GM23338 (cell line): ENCODE measurements at regions not wholly inside any gene's neighbourhood (a gene's known extent, or its start where the extent isn't known, plus 50 kb on each side); places are given as distances from the start of the nearest gene placed in this dataset.

Experiments
- ATAC-seq: fragments of 200-7000 bp; cut with Tn5 transposase; 3 replicates; pipeline ENCODE4 v1.9.1; 2020
- DNase-seq: peaks from one replicate; pipeline ENCODE4 v3.0.0-alpha.2; 2015; ENCODE audit warnings: low spot score
- H2AFZ ChIP-seq: fragments of 200-600 bp; sonication (generic); 2 replicates; pipeline ENCODE4 v1.8.0; 2016; ENCODE audit warnings: antibody characterized with exemption, mild to moderate bottlenecking, moderate library complexity
- H3F3A ChIP-seq: fragments of 200-600 bp; sonication (generic); replicated peaks from 2 replicates; pipeline ENCODE4 v1.8.0; 2017; ENCODE audit warnings: antibody characterized with exemption, mixed run types, low read depth
- H3K27ac ChIP-seq: fragments of 200-600 bp; sonication (generic); 2 replicates; pipeline ENCODE4 v1.6.1; 2016; ENCODE audit warnings: low read depth
- H3K27me3 ChIP-seq: fragments of 200-600 bp; sonication (generic); 2 replicates; pipeline ENCODE4 v1.8.0; 2016; ENCODE audit warnings: mild to moderate bottlenecking, mixed run types, moderate library complexity; ENCODE audit not compliant: insufficient read depth
- H3K36me3 ChIP-seq: fragments of 200-600 bp; sonication (generic); 2 replicates; pipeline ENCODE4 v1.8.0; 2016; ENCODE audit warnings: mild to moderate bottlenecking; ENCODE audit not compliant: insufficient read depth
- H3K4me1 ChIP-seq: fragments of 200-600 bp; sonication (generic); 2 replicates; pipeline ENCODE4 v1.8.0; 2016; ENCODE audit warnings: mild to moderate bottlenecking, moderate library complexity; ENCODE audit not compliant: insufficient read depth
- H3K4me2 ChIP-seq: fragments of 200-600 bp; sonication (generic); 2 replicates; pipeline ENCODE4 v1.7.1; 2017; ENCODE audit warnings: mixed run types
- H3K4me3 ChIP-seq: fragments of 200-600 bp; sonication (generic); 2 replicates; pipeline ENCODE4 v1.6.1; 2016; ENCODE audit warnings: mixed run types
- H3K79me2 ChIP-seq: fragments of 200-600 bp; sonication (generic); replicated peaks from 2 replicates; pipeline ENCODE4 v1.8.0; 2017; ENCODE audit warnings: mild to moderate bottlenecking; ENCODE audit not compliant: insufficient read depth
- H3K9me2 ChIP-seq: fragments of 200-600 bp; sonication (generic); 2 replicates; pipeline ENCODE4 v1.8.0; 2017; ENCODE audit not compliant: insufficient read depth
- H4K20me1 ChIP-seq: fragments of 200-600 bp; sonication (generic); replicated peaks from 2 replicates; pipeline ENCODE4 v1.8.0; 2017; ENCODE audit warnings: mild to moderate bottlenecking; ENCODE audit not compliant: insufficient read depth
- H3K27ac Mint-ChIP-seq: 2 replicates; pipeline ENCODE4 v1.8.0; 2020; ENCODE audit warnings: inconsistent platforms, mild to moderate bottlenecking, moderate library complexity, mixed read lengths
- H3K27me3 Mint-ChIP-seq: 3 replicates; pipeline ENCODE4 v1.8.0; 2022; ENCODE audit warnings: low read depth, mild to moderate bottlenecking, moderate library complexity, mixed read lengths, inconsistent platforms; ENCODE audit not compliant: insufficient read depth, poor library complexity
- H3K36me3 Mint-ChIP-seq: 3 replicates; pipeline ENCODE4 v1.8.0; 2021; ENCODE audit warnings: low read depth, mild to moderate bottlenecking, inconsistent platforms, moderate library complexity, mixed read lengths
- H3K4me1 Mint-ChIP-seq: 3 replicates; pipeline ENCODE4 v1.8.0; 2020; ENCODE audit warnings: mild to moderate bottlenecking, inconsistent platforms, mixed read lengths
- H3K4me3 Mint-ChIP-seq: 3 replicates; pipeline ENCODE4 v1.8.0; 2021; ENCODE audit warnings: moderate library complexity, mild to moderate bottlenecking, inconsistent platforms, mixed read lengths
- H3K9me3 Mint-ChIP-seq: 3 replicates; pipeline ENCODE4 v1.8.0; 2020; ENCODE audit warnings: moderate library complexity, mild to moderate bottlenecking, inconsistent platforms, mixed read lengths
- CREB1 ChIP-seq: fragments of 250-450 bp; sonication (Bioruptor Pico); IDR thresholded peaks from 2 replicates; pipeline ENCODE4 v1.5.0; 2020; ENCODE audit warnings: low read depth, mild to moderate bottlenecking, moderate library complexity
- NANOG ChIP-seq: IDR thresholded peaks from 2 replicates; pipeline ENCODE4 v1.6.1; 2016; ENCODE audit warnings: antibody characterized with exemption, borderline replicate concordance
- ZNF114 ChIP-seq: fragments of 250-450 bp; sonication (Bioruptor Pico); IDR thresholded peaks from 2 replicates; pipeline ENCODE4 v1.5.0; 2020; ENCODE audit warnings: mild to moderate bottlenecking, moderate library complexity
- TF ChIP-seq, protein P1 (sequence below): fragments of 250-450 bp; sonication (Bioruptor Pico); IDR thresholded peaks from 2 replicates; pipeline ENCODE4 v1.5.0; 2020; ENCODE audit warnings: mild to moderate bottlenecking, moderate library complexity
- TF ChIP-seq, protein P2 (sequence below): IDR thresholded peaks from one replicate; pipeline ENCODE4 v1.6.1; 2018; ENCODE audit warnings: antibody characterized with exemption; ENCODE audit not compliant: unreplicated experiment

DNA sequence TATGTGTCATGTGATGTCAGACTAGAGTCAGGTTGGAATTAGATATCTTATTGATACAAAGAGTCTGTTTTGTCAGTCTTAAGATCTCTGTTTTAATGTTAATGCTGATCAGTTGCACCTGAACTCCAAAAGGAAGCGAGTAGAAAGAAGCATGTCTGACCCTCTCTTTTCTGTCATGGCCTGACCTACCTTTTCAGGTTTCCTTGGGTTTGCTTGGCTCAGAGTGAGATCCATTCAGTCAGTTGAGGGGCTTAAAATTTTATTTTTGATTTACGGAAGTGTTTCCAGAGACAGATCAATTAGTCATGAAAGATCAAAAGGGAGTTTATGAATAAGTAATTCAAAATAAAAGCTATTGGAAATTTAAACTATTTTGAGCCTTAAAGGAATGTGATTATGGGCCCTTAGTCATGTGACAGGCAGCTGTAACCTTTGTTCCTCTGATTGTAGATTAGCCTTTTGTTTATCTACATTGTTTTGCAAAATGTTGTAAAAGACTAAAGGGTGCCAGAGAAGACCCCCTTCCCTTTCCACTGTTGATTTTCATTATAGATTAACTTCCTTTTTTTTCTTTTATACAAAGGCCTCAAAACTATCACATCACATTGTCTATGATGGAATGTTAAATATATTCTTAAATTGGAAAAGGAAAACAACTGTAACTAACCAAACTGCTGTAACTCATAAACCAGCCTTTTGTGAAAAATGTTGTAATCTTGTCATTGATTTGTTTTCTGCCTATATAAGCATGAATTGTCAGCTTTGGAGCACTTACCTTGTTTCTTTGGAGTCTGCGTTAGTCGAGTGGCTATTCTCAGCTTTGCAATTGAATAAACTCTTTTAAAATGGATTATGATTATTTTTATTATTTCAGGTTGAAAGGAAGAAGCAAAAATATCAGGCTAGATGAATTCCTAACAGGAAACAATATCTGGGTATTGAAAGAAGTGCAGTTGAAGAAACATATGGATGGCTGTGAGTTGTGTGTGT lies 195.5 kb upstream of the MBL2 start:
- peaks cover 56% of the 10 kb centered on the region for H3K36me3 Mint-ChIP-seq
- Histone ChIP-seq H3K36me3 (0 out of 2 replicates have a peak, but pooled peaks cover 3% of the 10 kb centered on the region), H3K27me3 (no peaks in the 10 kb centered on the region), H3K9me2 (peaks cover 6% of the 10 kb centered on the region; the same call in 1 of the 2 replicates), H3K4me1 (peaks cover 36% of the 10 kb centered on the region), H3K4me2 (peak overlapping the region; percentile 0), H3K4me3 (no peak overlapping the region), H4K20me1 (no peaks in the 10 kb centered on the region), H3K27ac (peak overlapping the region; percentile 85), H3F3A (no peaks in the 10 kb centered on the region; the same call in 1 of the 2 replicates), H2AFZ (no peak overlapping the region), H3K79me2 (no peaks in the 10 kb centered on the region)
- TF ChIP-seq NANOG, result peak; percentile 84
- 0 out of 2 replicates have a peak, but pooled peaks have one; percentile 36 for TF ChIP-seq ZNF114 (CRISPR knock-in tag)
- TF ChIP-seq, protein P1, sequence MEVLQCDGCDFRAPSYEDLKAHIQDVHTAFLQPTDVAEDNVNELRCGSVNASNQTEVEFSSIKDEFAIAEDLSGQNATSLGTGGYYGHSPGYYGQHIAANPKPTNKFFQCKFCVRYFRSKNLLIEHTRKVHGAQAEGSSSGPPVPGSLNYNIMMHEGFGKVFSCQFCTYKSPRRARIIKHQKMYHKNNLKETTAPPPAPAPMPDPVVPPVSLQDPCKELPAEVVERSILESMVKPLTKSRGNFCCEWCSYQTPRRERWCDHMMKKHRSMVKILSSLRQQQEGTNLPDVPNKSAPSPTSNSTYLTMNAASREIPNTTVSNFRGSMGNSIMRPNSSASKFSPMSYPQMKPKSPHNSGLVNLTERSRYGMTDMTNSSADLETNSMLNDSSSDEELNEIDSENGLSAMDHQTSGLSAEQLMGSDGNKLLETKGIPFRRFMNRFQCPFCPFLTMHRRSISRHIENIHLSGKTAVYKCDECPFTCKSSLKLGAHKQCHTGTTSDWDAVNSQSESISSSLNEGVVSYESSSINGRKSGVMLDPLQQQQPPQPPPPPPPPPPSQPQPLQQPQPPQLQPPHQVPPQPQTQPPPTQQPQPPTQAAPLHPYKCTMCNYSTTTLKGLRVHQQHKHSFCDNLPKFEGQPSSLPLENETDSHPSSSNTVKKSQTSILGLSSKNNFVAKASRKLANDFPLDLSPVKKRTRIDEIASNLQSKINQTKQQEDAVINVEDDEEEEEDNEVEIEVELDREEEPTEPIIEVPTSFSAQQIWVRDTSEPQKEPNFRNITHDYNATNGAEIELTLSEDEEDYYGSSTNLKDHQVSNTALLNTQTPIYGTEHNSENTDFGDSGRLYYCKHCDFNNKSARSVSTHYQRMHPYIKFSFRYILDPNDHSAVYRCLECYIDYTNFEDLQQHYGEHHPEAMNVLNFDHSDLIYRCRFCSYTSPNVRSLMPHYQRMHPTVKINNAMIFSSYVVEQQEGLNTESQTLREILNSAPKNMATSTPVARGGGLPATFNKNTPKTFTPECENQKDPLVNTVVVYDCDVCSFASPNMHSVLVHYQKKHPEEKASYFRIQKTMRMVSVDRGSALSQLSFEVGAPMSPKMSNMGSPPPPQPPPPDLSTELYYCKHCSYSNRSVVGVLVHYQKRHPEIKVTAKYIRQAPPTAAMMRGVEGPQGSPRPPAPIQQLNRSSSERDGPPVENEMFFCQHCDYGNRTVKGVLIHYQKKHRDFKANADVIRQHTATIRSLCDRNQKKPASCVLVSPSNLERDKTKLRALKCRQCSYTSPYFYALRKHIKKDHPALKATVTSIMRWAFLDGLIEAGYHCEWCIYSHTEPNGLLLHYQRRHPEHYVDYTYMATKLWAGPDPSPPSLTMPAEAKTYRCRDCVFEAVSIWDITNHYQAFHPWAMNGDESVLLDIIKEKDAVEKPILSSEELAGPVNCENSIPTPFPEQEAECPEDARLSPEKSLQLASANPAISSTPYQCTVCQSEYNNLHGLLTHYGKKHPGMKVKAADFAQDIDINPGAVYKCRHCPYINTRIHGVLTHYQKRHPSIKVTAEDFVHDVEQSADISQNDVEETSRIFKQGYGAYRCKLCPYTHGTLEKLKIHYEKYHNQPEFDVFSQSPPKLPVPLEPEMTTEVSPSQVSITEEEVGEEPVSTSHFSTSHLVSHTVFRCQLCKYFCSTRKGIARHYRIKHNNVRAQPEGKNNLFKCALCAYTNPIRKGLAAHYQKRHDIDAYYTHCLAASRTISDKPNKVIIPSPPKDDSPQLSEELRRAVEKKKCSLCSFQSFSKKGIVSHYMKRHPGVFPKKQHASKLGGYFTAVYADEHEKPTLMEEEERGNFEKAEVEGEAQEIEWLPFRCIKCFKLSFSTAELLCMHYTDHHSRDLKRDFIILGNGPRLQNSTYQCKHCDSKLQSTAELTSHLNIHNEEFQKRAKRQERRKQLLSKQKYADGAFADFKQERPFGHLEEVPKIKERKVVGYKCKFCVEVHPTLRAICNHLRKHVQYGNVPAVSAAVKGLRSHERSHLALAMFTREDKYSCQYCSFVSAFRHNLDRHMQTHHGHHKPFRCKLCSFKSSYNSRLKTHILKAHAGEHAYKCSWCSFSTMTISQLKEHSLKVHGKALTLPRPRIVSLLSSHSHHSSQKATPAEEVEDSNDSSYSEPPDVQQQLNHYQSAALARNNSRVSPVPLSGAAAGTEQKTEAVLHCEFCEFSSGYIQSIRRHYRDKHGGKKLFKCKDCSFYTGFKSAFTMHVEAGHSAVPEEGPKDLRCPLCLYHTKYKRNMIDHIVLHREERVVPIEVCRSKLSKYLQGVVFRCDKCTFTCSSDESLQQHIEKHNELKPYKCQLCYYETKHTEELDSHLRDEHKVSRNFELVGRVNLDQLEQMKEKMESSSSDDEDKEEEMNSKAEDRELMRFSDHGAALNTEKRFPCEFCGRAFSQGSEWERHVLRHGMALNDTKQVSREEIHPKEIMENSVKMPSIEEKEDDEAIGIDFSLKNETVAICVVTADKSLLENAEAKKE (CRISPR knock-in tag), result peak; percentile 51; the same call in 1 of the 2 replicates
- TF ChIP-seq CREB1 (CRISPR knock-in tag), result no peak
- TF ChIP-seq, protein P2, sequence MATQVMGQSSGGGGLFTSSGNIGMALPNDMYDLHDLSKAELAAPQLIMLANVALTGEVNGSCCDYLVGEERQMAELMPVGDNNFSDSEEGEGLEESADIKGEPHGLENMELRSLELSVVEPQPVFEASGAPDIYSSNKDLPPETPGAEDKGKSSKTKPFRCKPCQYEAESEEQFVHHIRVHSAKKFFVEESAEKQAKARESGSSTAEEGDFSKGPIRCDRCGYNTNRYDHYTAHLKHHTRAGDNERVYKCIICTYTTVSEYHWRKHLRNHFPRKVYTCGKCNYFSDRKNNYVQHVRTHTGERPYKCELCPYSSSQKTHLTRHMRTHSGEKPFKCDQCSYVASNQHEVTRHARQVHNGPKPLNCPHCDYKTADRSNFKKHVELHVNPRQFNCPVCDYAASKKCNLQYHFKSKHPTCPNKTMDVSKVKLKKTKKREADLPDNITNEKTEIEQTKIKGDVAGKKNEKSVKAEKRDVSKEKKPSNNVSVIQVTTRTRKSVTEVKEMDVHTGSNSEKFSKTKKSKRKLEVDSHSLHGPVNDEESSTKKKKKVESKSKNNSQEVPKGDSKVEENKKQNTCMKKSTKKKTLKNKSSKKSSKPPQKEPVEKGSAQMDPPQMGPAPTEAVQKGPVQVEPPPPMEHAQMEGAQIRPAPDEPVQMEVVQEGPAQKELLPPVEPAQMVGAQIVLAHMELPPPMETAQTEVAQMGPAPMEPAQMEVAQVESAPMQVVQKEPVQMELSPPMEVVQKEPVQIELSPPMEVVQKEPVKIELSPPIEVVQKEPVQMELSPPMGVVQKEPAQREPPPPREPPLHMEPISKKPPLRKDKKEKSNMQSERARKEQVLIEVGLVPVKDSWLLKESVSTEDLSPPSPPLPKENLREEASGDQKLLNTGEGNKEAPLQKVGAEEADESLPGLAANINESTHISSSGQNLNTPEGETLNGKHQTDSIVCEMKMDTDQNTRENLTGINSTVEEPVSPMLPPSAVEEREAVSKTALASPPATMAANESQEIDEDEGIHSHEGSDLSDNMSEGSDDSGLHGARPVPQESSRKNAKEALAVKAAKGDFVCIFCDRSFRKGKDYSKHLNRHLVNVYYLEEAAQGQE, result no peak
- peaks cover 7% of the 10 kb centered on the region for H3K27me3 Mint-ChIP-seq
- peak overlapping the region; percentile 94 for H3K27ac Mint-ChIP-seq
- peaks cover 40% of the 10 kb centered on the region for H3K4me1 Mint-ChIP-seq
- no peak overlapping the region; the same call in 2 of the 3 replicates for H3K4me3 Mint-ChIP-seq
- peak; percentile 41 for ATAC-seq
- peak; percentile 67 for DNase-seq
- peaks cover 32% of the 10 kb centered on the region for H3K9me3 Mint-ChIP-seq
